ENCODE measurements at regions not wholly inside any gene's neighbourhood (a gene's known extent, or its start where the extent isn't known, plus 50 kb on each side); places are given as distances from the start of the nearest gene placed in this dataset.

- H3K36me3 ChIP-seq (ENCODE audit: control insufficient read depth in 2 of 2, extremely low read depth in 1 of 2, insufficient read depth in 2 of 2, low read length in 2 of 2), result no peaks in the 10 kb centered on the region
- no peaks in the 10 kb centered on the region for H3K9me3 ChIP-seq (replicated peaks; ENCODE audit: control insufficient read depth, insufficient read depth, low read length)
- intact Hi-C loops (cut with micrococcal nuclease) (no loop called here), dilution Hi-C loops (cut with MboI; ENCODE audit: extremely low pct_ligation_motif_present, low sequenced_read_pairs) (no loop called here)
- DNase-seq (ENCODE audit: low read depth, low spot score), result no peak
- H3K79me2 ChIP-seq (ENCODE audit: control insufficient read depth, insufficient read depth, low read length), result no peaks in the 10 kb centered on the region
- H4K20me1 ChIP-seq (replicated peaks; ENCODE audit: control insufficient read depth, extremely low read depth, insufficient read depth, low read length), result no peaks in the 10 kb centered on the region
- BruUV-seq (replicated peaks), result no TSS peak
- H3K27ac ChIP-seq (ENCODE audit: insufficient read depth, low read depth, low read length), result no peak overlapping the region
- no peak overlapping the region for H3K4me2 ChIP-seq (ENCODE audit: insufficient read depth, low read length)
- FAIRE-seq, result no peak
- H3K4me3 ChIP-seq (replicated peaks in 1 of 3; ENCODE audit: insufficient read depth in 1 of 3, low read depth in 1 of 3, low read length in 3 of 3), result no peak overlapping the region
- POLR2A ChIA-PET, result no interaction called here
- H2AFZ ChIP-seq (ENCODE audit: low read depth, low read length), result no peak overlapping the region
- TF ChIP-seq CTCF (IDR thresholded peaks at IDR 0.05; ENCODE audit: extremely low read depth in 1 of 2, insufficient read depth in 1 of 2, low read depth in 1 of 2, low read length in 2 of 2), result no peak
- no peak for TF ChIP-seq POLR2AphosphoS5 (IDR thresholded peaks at IDR 0.05; ENCODE audit: insufficient read depth, low read depth, low read length)
- TF ChIP-seq JUN (IDR thresholded peaks at IDR 0.05; ENCODE audit: borderline replicate concordance, insufficient read depth, insufficient read length, low read depth), result no peak
- no peak for TF ChIP-seq MAX (IDR thresholded peaks at IDR 0.05; ENCODE audit: insufficient read depth, insufficient read length)
- no peak for TF ChIP-seq GATA2 (IDR thresholded peaks at IDR 0.05; ENCODE audit: insufficient read depth, insufficient read length, low read depth, low read length)
- no peak for TF ChIP-seq EZH2 (IDR thresholded peaks at IDR 0.05; ENCODE audit: borderline replicate concordance, low read depth, low read length, severe bottlenecking)
- no peaks in the 10 kb centered on the region for H3K27me3 ChIP-seq (ENCODE audit: control insufficient read depth in 2 of 2, insufficient read depth in 2 of 2, low read length in 2 of 2)
- CTCF ChIA-PET, result no interaction called here
- H3K9ac ChIP-seq (replicated peaks; ENCODE audit: extremely low read depth, insufficient read depth, low read length), result no peak overlapping the region
- no peaks in the 10 kb centered on the region for H3K9me1 ChIP-seq (replicated peaks; ENCODE audit: control insufficient read depth, extremely low read depth, insufficient read depth, low read length)
- H3K4me1 ChIP-seq (ENCODE audit: control insufficient read depth, extremely low read depth, insufficient read depth, low read length), result no peaks in the 10 kb centered on the region
These were observed 165.9 kb upstream of the RND3 start for GRCh38 chr2:150653351-150653750.

All from endothelial cell of umbilical vein (primary cell).